HG03280 (cell line): ENCODE measurements at regions not wholly inside any gene's neighbourhood (a gene's known extent, or its start where the extent isn't known, plus 50 kb on each side); places are given as distances from the start of the nearest gene placed in this dataset.
"Not testable (repeated sequence)": the region's sequence is repeated elsewhere in the genome, so short reads cannot be mapped to it uniquely, and the experiment has no call there.

ENCODE experiments used
- ATAC-seq: cut with Tn5 transposase; IDR thresholded peaks from one replicate; pipeline ENCODE4 v1.9.1; 2021; ENCODE audit warnings: mild to moderate bottlenecking, moderate library complexity; ENCODE audit not compliant: unreplicated experiment

GRCh38 chr4:170729236-170729635 is 639.5 kb upstream of the AADAT start:
- ATAC-seq = no peak

- no peak for ATAC-seq
Observed at GRCh38 chr4:170724191-170724590, 634.4 kb upstream of the AADAT start.

DNA sequence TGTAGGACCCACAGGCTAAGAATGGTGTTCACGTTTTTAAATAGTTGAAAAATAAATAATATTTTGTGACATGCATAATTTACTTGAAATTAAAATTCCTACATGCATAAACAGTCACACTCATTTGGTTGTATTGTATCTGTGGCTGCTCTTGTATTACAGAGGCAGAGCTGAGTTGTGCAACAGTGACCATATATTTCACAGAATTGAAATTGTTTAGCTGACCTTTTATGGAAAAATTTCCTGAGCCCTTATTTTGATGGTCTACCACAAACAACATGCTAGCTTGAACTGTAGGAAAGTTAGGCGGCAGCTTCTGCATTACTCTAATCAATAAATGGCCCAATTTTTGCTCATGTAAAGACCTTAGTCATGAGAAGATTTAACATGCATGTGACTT is 633.4 kb upstream of the AADAT start:
- ATAC-seq = no peak

- ATAC-seq = no peak
Observed at GRCh38 chr4:170721812-170722373, 632.1 kb upstream of the AADAT start.

- ATAC-seq = no peak
Observed at GRCh38 chr4:170716868-170717267, 627.1 kb upstream of the AADAT start.

DNA sequence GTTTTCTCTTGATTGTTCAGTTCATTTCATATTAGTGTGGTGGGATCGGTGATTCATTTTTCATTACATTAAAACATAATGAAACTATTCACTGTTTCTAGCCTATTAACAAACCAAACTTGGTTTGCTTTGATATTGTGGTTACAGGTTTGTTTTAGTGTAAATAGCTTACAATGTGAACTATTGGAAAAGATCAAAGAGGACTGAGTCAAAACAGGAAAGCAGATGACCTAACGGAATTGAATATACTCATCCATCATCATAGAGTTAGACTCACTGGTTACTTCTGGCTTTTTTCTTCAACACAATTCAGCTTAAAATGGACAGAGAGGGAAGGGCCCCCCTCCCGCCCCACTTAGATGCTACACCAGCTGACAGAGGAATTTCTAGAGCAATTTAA is 616.2 kb upstream of the AADAT start:
- ATAC-seq = no peak

- ATAC-seq = no peak
Observed at GRCh38 chr4:170700064-170700463, 610.3 kb upstream of the AADAT start.

DNA sequence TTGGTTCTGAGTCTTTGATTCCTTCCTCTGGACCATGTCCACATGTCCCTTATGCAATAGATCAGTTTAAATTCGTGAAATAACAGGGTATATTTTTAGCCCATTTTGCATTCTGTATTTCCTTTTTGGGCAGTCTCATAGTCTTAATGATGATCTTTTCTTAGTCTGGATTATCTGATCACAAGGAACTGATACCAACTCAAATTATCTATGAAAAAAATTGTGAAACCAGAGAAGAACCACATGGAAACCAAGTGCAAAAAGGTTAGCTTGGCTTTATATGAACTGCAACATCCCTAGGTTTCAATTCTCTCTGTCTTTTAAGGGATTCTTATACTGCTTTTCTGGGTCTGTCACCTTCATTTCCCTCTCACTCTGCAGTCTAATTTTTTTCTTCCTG is 608.6 kb upstream of the AADAT start:
- ATAC-seq = peak; percentile 57

- ATAC-seq = peak; percentile 43
Observed at GRCh38 chr4:170697845-170698244, 608.1 kb upstream of the AADAT start.

- ATAC-seq = no peak
Observed at GRCh38 chr4:170697045-170697444, 607.3 kb upstream of the AADAT start.

DNA sequence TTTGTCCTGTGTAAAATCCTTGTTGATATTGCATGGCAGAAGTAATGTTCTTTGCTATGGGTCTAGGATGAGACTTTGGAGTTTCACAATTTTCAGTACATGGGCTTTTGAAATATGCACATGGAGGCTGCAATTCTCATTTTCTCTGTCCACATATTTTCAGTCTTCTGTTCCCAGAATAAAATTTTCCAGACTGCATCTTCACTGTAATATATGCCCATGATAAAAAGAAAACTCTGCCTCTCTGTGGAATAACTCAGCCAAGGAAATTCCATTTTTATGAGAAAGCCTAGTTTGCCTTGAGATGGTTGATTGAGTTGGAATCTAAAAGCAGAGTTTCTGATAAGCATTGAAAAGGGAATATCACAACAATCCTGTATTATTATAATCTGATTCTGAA is 601.4 kb upstream of the AADAT start:
- ATAC-seq = no peak

DNA sequence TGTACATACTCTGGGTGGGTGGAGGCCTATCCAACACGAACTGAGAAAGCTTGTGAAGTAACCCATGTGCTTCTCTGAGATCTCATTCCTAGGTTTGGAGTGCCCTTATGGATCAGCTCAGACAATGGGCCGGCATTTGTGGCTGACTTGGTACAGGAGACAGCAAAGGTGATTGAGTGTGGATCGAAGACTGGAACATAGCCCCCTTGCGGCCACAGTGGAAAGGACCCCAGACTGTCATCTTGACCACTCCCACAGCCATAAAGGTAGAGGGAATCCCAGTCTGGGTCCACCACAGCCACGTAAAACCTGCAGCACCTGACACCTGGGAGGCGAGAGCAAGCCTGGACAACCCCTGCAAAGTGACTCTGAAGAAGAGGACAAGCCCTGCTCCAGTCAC is 598.0 kb upstream of the AADAT start:
- ATAC-seq = no peak

DNA sequence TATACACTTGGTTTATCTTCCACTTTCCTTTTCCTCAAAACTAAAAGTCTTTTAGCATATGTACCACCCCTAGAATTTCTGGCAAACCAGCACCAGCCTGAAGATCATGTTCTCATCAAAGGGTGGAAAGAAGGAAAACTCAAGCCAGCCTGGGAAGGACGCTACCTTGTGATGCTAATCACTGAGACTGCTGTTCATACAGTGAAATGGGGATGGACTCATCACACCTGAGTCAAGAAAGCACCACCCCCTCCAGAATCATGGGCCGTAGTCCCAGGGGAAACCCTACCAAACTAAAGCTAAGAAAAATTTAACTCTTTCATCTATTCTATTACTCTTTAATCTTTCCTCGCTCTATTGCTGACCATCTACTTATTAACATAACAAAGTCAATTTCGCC is 595.9 kb upstream of the AADAT start:
- ATAC-seq = not testable (repeated sequence)

GRCh38 chr4:170682558-170683294 is 593.0 kb upstream of the AADAT start:
- ATAC-seq = no peak

DNA sequence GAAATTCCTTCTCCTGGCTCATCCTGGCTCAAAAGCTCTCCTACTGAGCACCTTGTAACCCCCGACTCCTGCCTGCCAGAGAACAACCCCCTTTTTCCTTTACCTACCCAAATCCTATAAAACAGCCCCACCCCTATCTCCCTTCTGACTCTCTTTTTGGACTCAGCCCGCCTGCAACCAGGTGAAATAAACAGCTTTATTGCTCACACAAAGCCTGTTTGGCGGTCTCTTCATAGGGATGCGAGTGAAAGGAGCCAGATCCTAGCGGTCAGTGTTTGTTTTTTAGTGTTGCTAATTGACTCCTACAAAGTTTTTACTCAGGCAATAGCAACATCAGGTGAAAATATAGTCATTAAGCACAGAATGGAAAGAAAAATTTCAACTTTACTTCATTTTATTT is 592.3 kb upstream of the AADAT start:
- ATAC-seq = not testable (repeated sequence)

DNA sequence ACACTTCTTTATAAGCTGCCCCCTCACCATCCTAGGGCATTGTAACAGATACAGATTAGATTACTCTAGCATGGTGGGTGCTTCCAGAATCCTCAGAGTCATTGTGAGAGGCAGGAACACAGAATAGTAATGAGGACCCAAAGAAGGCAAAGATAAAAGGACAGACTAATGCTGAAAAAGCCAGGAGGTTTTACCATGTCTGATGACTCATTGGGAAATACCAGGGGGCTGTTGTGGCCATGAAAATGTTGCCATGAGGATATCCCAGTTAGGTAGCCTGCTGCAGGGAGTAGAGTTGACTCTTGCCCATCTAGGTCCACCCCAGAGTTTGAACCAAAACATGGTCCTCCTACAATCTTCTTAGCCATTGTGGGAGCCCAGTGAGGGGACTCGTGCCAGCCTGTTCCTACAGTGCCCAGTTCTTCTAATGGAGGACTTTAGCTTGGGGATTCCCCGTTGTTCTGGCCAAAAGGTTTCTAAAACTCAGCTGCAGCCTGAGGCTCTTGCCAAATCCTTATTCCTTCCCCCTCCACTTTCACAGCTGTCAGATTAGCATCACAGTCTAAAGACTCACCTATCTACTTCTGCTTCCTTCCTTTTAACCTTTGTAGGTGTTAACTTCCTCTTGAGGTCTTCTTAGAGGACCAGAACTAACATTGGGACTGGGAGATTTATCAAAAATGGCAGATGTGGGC is 586.0 kb upstream of the AADAT start:
- no peak for ATAC-seq

- ATAC-seq = no peak
Observed at GRCh38 chr4:170674176-170674575, 584.4 kb upstream of the AADAT start.

- ATAC-seq = no peak
Observed at GRCh38 chr4:170672381-170672965, 582.7 kb upstream of the AADAT start.

GRCh38 chr4:170671171-170671570 is 581.4 kb upstream of the AADAT start:
- no peak for ATAC-seq

DNA sequence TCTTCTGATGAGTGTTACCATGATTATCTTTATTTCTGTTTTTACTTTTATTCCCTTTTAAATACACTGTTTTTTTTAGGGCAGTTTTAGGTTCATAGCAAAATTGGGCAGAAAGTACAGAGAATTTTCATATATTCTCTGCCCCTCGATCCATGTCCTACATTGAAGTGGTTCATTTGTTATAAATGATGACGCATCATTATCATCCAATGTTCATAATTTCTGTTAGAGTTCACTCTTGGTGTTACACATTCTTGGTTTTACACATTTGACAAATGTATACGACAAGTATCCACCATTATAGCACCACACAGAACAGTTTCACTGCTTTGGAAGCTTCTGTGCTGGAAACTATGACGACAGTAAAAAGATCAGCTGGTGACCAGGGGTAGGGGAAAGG is 578.1 kb upstream of the AADAT start:
- no peak for ATAC-seq

DNA sequence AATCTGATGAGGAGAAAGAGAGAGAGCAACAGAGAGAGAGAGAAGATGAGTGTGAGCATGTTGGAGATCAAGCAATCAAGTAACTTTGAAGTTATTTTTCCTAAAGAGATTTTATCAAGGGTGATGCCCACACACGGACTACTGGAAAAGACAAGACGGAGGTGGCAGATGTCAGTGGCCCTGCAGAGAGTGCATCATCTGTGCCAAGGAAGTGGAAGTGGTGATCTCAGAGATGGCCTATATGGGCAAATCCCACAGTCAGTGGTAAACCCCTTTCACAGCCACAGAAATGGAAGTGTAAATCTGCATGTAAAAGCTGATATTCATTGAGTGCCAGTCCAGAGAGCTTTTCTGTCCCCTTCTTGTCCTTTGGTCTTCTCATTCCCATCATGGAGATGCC is 577.2 kb upstream of the AADAT start:
- ATAC-seq = no peak

GRCh38 chr4:170662250-170662649 is 572.5 kb upstream of the AADAT start:
- ATAC-seq = no peak
